ENCODE measurements at regions not wholly inside any gene's neighbourhood (a gene's known extent, or its start where the extent isn't known, plus 50 kb on each side); places are given as distances from the start of the nearest gene placed in this dataset.
"Not testable (repeated sequence)": the region's sequence is repeated elsewhere in the genome, so short reads cannot be mapped to it uniquely, and the experiment has no call there.

DNA sequence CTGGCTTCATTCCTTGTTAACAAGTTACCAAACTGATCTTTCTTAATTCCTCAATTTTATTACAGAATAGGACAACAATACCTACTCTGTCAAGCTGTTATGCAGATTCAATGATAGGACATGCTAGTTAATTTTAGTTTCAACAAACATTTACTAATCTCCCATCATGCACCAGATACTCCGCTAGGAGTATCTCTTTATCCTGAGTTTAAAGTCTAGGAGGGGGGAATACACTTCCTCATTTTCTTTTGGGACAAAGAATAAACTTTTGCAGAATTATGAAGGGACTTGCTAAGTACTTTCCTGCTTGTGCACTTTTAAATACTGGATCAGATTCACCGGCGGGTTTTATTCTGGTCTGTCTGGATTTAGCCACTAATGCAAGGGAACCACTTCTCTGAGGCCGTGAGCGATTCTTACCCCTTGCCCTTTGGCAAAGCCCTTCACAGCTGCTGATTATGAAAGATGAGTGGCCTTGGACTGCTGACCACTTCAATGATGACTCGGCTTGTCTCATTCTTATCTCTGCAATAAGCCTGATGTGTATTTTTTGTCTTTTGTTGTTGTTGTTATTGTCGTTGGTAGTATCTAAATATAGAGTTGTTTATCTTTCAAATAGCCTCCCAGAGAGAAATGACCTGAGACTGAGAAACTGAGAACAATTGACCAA lies 73.9 kb downstream of the RMI1 start:
- Mint-ChIP-seq H3K4me3 (no peak overlapping the region), H3K27ac (no peak overlapping the region), H3K9me3 (no peaks in the 10 kb centered on the region), H3K27me3 (peaks cover 6 to 13% of the 10 kb centered on the region in 2 donors), H3K4me1 (no peaks in the 10 kb centered on the region), H3K36me3 (no peaks in the 10 kb centered on the region)
- DNase-seq = no peak
- no peak for ATAC-seq (replicated peaks)

DNA sequence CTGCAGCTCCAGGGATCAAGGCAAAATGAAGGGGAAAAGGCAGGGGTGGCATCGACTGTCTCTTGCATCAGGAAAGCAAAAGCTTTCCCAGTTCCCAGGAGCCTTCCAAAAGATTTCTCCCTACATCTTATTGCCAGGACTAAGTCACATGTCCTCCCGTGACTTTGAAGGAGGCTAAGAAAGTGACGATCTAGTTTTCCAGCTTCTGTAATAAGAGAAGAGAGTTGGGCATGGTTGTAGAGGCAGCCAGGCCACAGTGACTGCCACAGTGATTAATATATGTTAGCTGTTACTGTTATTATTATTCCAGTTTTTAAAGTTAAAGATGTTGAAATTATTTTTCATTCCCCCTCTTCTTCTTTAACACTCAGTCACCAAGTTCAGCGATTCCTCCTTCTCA lies 77.1 kb downstream of the RMI1 start:
- Mint-ChIP-seq H3K36me3 (no peaks in the 10 kb centered on the region), H3K27me3 (peaks cover 19 to 20% of the 10 kb centered on the region in 2 donors), H3K4me3 (no peak overlapping the region), H3K27ac (no peak overlapping the region), H3K9me3 (no peaks in the 10 kb centered on the region), H3K4me1 (no peaks in the 10 kb centered on the region)
- DNase-seq (no peak), ATAC-seq (replicated peaks) (no peak)

DNA sequence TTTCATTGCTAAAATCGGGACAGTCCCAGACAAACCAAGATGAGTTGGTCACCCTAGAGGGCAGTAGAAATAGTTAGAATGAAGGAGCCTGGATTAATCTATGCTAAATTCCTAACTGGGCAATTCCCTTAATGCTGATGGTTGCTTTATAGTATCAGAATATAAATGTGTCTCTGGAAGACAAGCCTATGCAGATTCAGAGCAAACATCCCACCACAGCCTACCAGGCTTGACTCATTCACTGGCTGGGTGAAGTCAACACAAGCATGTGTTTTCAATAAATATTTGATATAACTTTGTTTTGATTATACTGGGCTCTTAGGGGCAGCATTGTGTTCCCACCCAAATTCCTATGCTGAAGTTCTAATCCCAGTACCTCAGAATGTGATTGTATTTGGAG lies 79.3 kb downstream of the RMI1 start:
- Mint-ChIP-seq H3K4me3 (no peak overlapping the region), H3K27ac (no peak overlapping the region), H3K9me3 (no peaks in the 10 kb centered on the region), H3K27me3 (peaks cover 19 to 20% of the 10 kb centered on the region in 2 donors), H3K36me3 (no peaks in the 10 kb centered on the region), H3K4me1 (no peaks in the 10 kb centered on the region)
- ATAC-seq (replicated peaks) = no peak
- no peak for DNase-seq

DNA sequence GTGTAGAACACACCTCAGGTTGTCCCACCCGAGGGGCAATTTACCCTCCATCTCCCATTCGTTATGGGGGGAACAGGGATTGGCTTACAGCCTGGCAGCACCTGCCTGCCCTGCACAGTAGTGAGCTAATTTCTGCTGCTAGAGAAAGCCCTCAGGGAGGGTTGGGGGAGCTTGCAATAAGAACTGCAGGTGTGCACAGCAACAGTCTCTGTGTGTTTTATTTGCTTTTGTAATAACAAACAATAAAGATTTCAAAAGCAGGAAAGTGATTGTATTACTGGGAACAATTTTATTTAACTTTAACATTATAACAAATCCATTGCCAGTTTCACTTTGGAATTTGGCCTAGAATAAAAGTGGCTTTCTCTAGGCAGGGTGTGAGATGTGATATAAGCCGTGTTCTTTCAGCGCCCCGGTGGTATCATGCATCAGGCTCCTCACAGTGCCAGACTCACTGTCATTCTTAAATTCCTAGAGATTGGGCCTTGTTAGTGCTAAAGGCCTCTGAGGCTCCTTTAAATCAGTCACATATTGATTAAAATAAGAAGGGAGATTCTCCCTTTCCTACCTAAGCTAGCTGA lies 81.1 kb downstream of the RMI1 start:
- no peak overlapping the region for H3K4me3 Mint-ChIP-seq
- no peaks in the 10 kb centered on the region for H3K4me1 Mint-ChIP-seq
- H3K27me3 Mint-ChIP-seq = peaks cover 20 to 26% of the 10 kb centered on the region in 2 donors
- H3K36me3 Mint-ChIP-seq = no peaks in the 10 kb centered on the region
- no peaks in the 10 kb centered on the region for H3K9me3 Mint-ChIP-seq
- ATAC-seq (replicated peaks) (no peak), DNase-seq (no peak)
- no peak overlapping the region for H3K27ac Mint-ChIP-seq

DNA sequence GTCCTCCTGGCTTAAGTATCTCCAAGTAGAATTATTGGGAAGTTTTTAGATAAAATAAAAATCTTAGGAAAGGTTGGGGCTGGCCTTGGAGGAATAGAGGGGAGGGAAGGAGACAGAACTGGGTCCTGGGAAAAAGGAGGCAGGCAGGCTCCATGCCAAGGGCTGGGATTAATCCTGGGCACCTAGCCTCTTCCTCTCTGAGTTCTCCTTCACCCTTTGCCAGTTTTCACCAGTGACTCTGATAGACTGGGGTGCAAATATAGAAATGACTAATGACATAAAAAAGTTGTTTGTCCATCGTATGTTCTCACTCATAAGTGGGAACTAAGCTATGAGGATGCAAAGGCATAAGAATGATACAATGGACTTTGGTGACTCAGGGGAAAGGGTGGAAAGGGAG lies 81.9 kb downstream of the RMI1 start:
- no peak for DNase-seq
- ATAC-seq (replicated peaks) = no peak
- Mint-ChIP-seq H3K36me3 (no peaks in the 10 kb centered on the region), H3K4me1 (no peaks in the 10 kb centered on the region), H3K4me3 (no peak overlapping the region), H3K27me3 (peaks cover 20 to 27% of the 10 kb centered on the region in 2 donors), H3K9me3 (no peaks in the 10 kb centered on the region), H3K27ac (no peak overlapping the region)

DNA sequence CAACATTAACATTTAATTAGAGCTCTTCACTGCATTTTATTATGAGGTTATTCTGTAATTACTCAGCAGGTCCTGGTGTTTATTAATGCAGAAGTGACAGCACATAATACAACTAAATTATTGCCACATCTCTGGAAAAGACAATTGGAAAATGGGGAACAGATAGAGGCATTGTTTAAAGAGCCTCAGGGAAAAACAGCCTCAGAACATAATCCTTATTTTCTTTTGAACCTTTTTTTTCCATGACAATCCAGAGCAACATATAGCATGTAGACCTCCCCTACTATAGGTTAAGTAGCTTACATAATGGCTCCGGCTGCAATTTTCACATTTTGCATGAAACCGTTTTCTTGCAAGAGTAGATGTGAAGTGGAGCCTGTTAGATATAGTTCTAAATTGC lies 87.2 kb downstream of the RMI1 start:
- Mint-ChIP-seq H3K4me3 (no peak overlapping the region), H3K4me1 (no peaks in the 10 kb centered on the region), H3K36me3 (no peaks in the 10 kb centered on the region), H3K9me3 (no peaks in the 10 kb centered on the region), H3K27ac (no peak overlapping the region), H3K27me3 (peaks cover 0 to 8% of the 10 kb centered on the region in 2 donors)
- ATAC-seq (replicated peaks) = no peak
- no peak for DNase-seq

DNA sequence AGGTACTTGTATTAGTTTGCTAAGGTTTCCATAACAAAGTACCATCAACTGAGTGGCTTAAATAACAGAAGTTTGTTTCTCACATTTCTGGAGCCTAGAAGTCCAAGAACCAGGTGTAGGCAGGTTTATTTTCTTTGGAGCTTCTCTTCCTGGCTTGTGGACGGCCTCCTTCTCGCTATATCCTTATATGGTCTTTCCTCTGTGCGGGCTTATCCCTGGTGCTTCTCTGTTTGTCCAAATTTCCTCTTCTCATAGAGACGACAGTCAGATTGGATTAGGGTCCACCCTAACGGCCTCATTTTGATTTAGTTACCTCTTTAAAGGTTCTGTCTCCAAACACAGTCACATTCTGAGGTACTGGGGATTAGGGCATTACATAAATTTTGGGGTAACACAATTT lies 88.3 kb downstream of the RMI1 start:
- H3K9me3 Mint-ChIP-seq = no peaks in the 10 kb centered on the region
- DNase-seq = no peak
- H3K4me3 Mint-ChIP-seq = no peak overlapping the region
- H3K27me3 Mint-ChIP-seq = peaks cover 0 to 8% of the 10 kb centered on the region in 2 donors
- H3K27ac Mint-ChIP-seq = no peak overlapping the region
- ATAC-seq (replicated peaks) = no peak
- no peaks in the 10 kb centered on the region for H3K4me1 Mint-ChIP-seq
- H3K36me3 Mint-ChIP-seq = no peaks in the 10 kb centered on the region

DNA sequence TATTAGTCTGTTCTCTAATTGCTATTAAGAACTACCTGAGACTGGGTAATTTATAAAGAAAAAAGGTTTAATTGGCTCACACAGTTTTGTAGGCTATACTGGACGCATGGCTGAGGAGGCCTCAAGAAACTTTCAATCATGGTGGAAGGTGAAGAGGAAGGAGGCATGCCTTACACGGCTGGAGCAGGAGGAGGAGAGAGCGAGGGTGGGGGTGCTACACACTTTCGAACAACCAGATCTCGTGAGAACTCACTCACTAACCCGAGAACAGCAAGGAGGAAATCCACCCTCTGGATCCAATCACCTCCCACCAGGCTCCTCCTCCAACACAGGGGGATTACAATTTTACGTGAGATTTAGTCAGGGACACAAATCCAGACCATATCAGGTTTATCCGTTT lies 90.0 kb downstream of the RMI1 start:
- H3K9me3 Mint-ChIP-seq = no peaks in the 10 kb centered on the region
- no peak for ATAC-seq (replicated peaks)
- DNase-seq = no peak
- H3K4me3 Mint-ChIP-seq = no peak overlapping the region
- H3K36me3 Mint-ChIP-seq = no peaks in the 10 kb centered on the region
- H3K4me1 Mint-ChIP-seq = peaks cover 0 to 11% of the 10 kb centered on the region in 2 donors
- peaks cover 4 to 12% of the 10 kb centered on the region in 2 donors for H3K27me3 Mint-ChIP-seq
- H3K27ac Mint-ChIP-seq = no peak overlapping the region

DNA sequence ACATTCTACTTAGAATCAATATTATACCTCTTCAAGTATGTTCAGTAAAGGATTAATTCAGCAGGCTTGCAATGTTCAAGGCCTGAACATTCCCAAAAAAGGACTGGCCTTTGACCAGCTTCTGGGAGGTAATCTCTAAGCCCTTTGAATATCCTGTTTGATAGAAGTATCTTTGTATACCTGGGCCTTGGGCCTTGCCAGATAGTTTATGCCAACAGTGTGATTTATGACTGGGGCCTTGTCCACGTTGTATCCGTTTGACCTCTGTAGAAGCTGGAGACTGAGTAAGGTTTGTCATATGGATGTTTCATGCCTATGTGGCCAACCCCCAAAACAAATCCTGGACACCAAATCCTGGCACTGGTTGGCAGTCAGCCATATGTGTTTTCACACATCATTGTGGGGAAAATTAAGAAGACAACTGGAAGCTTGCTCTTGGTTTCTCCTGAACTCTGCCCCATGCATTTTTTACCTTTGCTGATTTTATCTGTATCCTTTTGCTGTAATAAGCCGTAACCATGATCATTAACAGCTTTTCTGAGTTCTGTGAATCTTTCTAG lies 92.1 kb downstream of the RMI1 start:
- Mint-ChIP-seq H3K9me3 (peaks cover 0 to under 1% of the 10 kb centered on the region in 2 donors), H3K27ac (no peak overlapping the region), H3K4me1 (peaks cover 0 to 12% of the 10 kb centered on the region in 2 donors), H3K4me3 (no peak overlapping the region), H3K36me3 (no peaks in the 10 kb centered on the region), H3K27me3 (peaks cover 10 to 20% of the 10 kb centered on the region in 2 donors)
- DNase-seq = no peak
- ATAC-seq (replicated peaks) = no peak

DNA sequence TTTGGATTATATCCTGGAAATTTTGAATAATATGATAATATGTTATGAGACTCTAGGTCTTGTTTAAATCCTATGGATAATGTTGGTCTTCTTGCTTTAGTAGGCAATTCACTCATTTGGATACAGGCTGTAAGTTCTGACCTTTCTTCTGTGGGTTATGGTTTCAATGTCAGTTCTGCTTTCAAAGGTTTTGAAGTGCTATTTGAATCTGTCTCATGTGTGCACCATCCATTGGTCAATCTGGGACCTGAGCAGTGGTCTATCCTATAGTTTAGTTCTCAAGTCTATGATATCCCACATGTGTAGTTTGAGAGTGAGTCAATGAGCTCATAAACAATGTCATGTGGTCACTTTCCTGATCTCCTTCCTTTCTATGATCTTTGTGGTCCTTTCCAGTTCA lies 94.4 kb downstream of the RMI1 start:
- DNase-seq (no peak), ATAC-seq (replicated peaks) (peak; percentile 95 to 99)
- peaks cover 0 to 12% of the 10 kb centered on the region in 2 donors for H3K4me1 Mint-ChIP-seq
- H3K4me3 Mint-ChIP-seq = no peak overlapping the region
- H3K9me3 Mint-ChIP-seq = peaks cover 3 to 5% of the 10 kb centered on the region in 2 donors
- H3K27ac Mint-ChIP-seq = no peak overlapping the region
- peaks cover 14 to 24% of the 10 kb centered on the region in 2 donors for H3K27me3 Mint-ChIP-seq
- no peaks in the 10 kb centered on the region for H3K36me3 Mint-ChIP-seq

DNA sequence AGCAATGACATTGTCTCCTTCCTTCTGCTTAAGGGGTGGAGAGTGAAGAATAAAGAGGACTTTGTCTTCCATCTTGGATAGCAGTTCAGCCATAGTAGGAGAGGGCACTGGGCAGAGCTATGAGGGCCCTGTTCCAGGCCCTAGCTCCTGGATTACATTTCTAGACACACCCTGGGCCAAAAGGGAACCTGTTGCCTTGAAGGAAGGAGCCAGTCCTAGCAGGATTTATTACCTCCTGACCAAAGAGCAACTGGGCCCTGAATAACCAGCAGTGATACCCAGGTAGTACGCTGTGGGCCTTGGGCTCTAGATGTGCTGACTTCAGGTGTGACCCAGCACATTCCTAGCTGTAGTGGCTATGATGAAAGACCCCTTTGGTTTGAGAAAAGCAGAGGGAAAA lies 95.8 kb downstream of the RMI1 start:
- ATAC-seq (replicated peaks) (no peak), DNase-seq (no peak)
- Mint-ChIP-seq H3K27me3 (peaks cover 20 to 29% of the 10 kb centered on the region in 2 donors), H3K36me3 (no peaks in the 10 kb centered on the region), H3K4me3 (no peak overlapping the region), H3K27ac (no peak overlapping the region), H3K9me3 (peaks cover 3 to 5% of the 10 kb centered on the region in 2 donors), H3K4me1 (peaks cover 0 to 12% of the 10 kb centered on the region in 2 donors)

DNA sequence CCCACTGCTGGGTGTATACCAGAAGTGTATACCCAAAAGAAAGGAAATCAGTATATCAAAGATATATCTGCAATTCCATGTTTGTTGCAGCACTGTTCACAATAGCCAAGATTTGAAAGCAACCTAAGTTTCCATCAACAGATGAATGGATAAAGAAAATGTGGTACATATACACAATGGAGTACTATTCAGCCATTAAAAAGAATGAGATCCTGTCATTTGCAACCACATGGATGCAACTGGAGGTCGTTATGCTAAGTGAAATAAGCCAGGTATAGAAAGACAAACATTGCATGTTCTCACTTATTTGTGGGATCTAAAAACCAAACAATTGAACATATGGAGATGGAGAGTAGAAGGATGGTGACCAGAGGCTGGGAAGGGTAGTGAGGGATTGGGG lies 97.2 kb downstream of the RMI1 start:
- DNase-seq; H3K9me3 Mint-ChIP-seq; H3K27ac Mint-ChIP-seq; ATAC-seq (replicated peaks); H3K36me3 Mint-ChIP-seq; H3K4me3 Mint-ChIP-seq: not testable (repeated sequence)
- peaks cover 0 to 12% of the 10 kb centered on the region in 2 donors for H3K4me1 Mint-ChIP-seq
- peaks cover 26 to 34% of the 10 kb centered on the region in 2 donors for H3K27me3 Mint-ChIP-seq

DNA sequence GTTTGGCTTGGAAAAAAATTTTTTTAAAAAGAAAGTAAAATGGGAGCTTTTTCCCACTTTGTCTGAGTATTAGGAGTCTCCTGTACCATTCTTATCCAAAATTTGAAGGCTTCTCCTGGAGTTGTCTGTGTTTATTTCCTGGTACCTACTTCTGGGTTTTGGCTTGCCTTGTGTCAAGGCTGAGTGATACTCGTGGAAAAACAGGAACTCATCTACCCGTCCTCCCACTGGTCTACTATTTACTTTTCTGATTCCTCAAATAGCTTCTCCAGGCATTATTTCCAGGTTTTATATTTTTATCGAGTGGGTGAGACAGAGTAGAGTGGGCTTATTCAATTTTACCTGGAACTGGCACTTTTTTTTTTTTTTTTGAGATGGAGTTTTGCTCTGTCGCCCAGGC lies 99.4 kb downstream of the RMI1 start:
- DNase-seq = no peak
- peaks cover 3 to 5% of the 10 kb centered on the region in 2 donors for H3K9me3 Mint-ChIP-seq
- H3K4me3 Mint-ChIP-seq = no peak overlapping the region
- peaks cover 26 to 34% of the 10 kb centered on the region in 2 donors for H3K27me3 Mint-ChIP-seq
- H3K36me3 Mint-ChIP-seq = no peaks in the 10 kb centered on the region
- peaks cover 0 to 6% of the 10 kb centered on the region in 2 donors for H3K4me1 Mint-ChIP-seq
- no peak for ATAC-seq (replicated peaks)
- H3K27ac Mint-ChIP-seq = no peak overlapping the region

DNA sequence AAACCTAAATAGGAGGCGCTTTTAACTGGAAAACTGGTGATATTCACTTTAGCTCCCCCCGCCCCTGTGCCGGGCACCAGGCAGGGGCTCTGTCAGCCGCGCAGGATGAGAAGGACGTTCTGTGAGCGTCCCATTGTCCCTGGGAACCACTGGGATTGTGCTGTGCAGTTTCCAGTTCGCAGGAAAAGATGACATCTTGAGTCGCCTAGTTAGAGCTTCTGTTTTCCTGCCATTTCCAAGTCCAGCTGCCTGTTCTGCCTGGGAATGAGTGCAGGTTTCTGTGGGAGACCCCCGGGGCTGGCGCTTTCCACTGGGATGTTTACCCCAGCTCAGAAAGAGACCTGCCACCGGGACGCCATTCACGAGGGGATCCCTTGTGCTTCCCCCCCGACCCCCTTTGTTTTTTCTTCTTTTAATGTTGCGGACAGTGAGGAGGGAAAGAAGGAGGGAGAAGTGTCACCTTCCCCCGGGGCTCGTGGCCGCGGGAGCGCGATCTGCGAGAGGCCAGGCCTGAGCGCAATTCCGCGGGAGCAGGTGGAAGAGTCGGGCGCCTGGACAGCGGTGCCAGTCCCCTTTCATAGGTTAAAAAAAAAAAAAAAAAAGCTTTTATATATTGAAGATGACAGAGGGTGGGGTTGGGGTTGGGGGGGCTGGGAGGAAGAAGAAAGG lies 121.5 kb downstream of the RMI1 start:
- Mint-ChIP-seq H3K27ac (no peak overlapping the region), H3K27me3 (peaks cover 32 to 34% of the 10 kb centered on the region in 2 donors), H3K36me3 (no peaks in the 10 kb centered on the region), H3K4me3 (no peak overlapping the region), H3K4me1 (peaks cover 0 to 4% of the 10 kb centered on the region in 2 donors), H3K9me3 (peaks cover 3 to 5% of the 10 kb centered on the region in 2 donors)
- DNase-seq = no peak
- no peak for ATAC-seq (replicated peaks)

Data from stimulated activated naive B cell treated with anti-CD40 and anti-IgM and Interleukin-4, amounts not matched to agents 10 μg/mL and 1 μg/mL and 100 μg/mL, for 72 hours (primary cell).